T47D (cell line): ENCODE measurements at regions not wholly inside any gene's neighbourhood (a gene's known extent, or its start where the extent isn't known, plus 50 kb on each side); places are given as distances from the start of the nearest gene placed in this dataset.

Experiments
- DNase-seq, 2 experiments: peaks; one replicate each; pipeline versions ENCODE4 v3.0.0 to v3.0.0-alpha.2; 2011 to 2012; ENCODE audit warnings: low read depth in 1 of 2, low spot score in 1 of 2
- JUND ChIP-seq: IDR thresholded peaks from 2 replicates; pipeline ENCODE4 v1.6.1; 2012; ENCODE audit warnings: low read depth
- in situ Hi-C: cut with HindIII; loops from 2 replicates; pipeline ENCODE4 v1.10.0; 2016; ENCODE audit warnings: low sequenced_read_pairs, low pct_unique_long_range_greater_than_20kb

GRCh38 chr2:236632295-236633218 is 62.9 kb downstream of the ACKR3 start:
- DNase-seq: no peak
- TF ChIP-seq JUND: no peak
- in situ Hi-C loops: no loop called here

- TF ChIP-seq JUND: no peak
- no peak for DNase-seq
- in situ Hi-C loops: no loop called here
Measured at GRCh38 chr2:236633219-236633570, 63.6 kb downstream of the ACKR3 start.

- DNase-seq: no peak
- in situ Hi-C loops: no loop called here
Measured at GRCh38 chr2:236633775-236634560, 64.3 kb downstream of the ACKR3 start.

GRCh38 chr2:236636261-236636660 is 66.6 kb downstream of the ACKR3 start:
- no peak for DNase-seq
- in situ Hi-C loops: no loop called here
- TF ChIP-seq JUND: no peak

More at GRCh38 chr2:236633775-236634560, 64.3 kb downstream of the ACKR3 start:
- no peak for TF ChIP-seq JUND

GRCh38 chr2:236636714-236637470 is 67.3 kb downstream of the ACKR3 start:
- no peak for DNase-seq
- no peak for TF ChIP-seq JUND
- in situ Hi-C loops: no loop called here

- DNase-seq: no peak
- in situ Hi-C loops: no loop called here
- no peak for TF ChIP-seq JUND
Measured at GRCh38 chr2:236637686-236638569, 68.3 kb downstream of the ACKR3 start.

- TF ChIP-seq JUND: no peak
Measured at GRCh38 chr2:236638707-236639106, 69.1 kb downstream of the ACKR3 start.

GRCh38 chr2:236639461-236640235 is 70.0 kb downstream of the ACKR3 start:
- no peak for DNase-seq
- no peak for TF ChIP-seq JUND
- in situ Hi-C loops: no loop called here

More at GRCh38 chr2:236638707-236639106, 69.1 kb downstream of the ACKR3 start:
- DNase-seq: no peak
- in situ Hi-C loops: no loop called here

GRCh38 chr2:236641051-236641726 is 71.6 kb downstream of the ACKR3 start:
- in situ Hi-C loops: no loop called here
- DNase-seq: no peak
- TF ChIP-seq JUND: no peak

- in situ Hi-C loops: no loop called here
- TF ChIP-seq JUND: no peak
- DNase-seq: no peak
Measured at GRCh38 chr2:236642125-236642524, 72.5 kb downstream of the ACKR3 start.
